ENCODE measurements at regions not wholly inside any gene's neighbourhood (a gene's known extent, or its start where the extent isn't known, plus 50 kb on each side); places are given as distances from the start of the nearest gene placed in this dataset.

- Histone ChIP-seq H3K27me3 (ENCODE audit: control insufficient read depth, insufficient read depth, low read length) (no peaks in the 10 kb centered on the region), H3K4me1 (ENCODE audit: control insufficient read depth, insufficient read depth, low read length) (no peaks in the 10 kb centered on the region), H3K36me3 (ENCODE audit: control insufficient read depth, insufficient read depth, low read length) (no peaks in the 10 kb centered on the region), H3K27ac (ENCODE audit: low read length) (no peak overlapping the region), H3K9me3 (ENCODE audit: control insufficient read depth, insufficient read depth, low read depth, low read length) (no peaks in the 10 kb centered on the region), H3K4me3 (ENCODE audit: low read depth in 2 of 2, low read length in 2 of 2) (no peak overlapping the region)
- TF ChIP-seq SIN3A (IDR thresholded peaks at IDR 0.05; ENCODE audit: borderline replicate concordance, insufficient read depth, low read depth, low read length) (no peak), TCF7L2 (IDR thresholded peaks at IDR 0.05; ENCODE audit: low read depth, low read length) (no peak), REST (IDR thresholded peaks at IDR 0.05; ENCODE audit: insufficient read depth in 1 of 2, low read depth in 2 of 2, low read length in 1 of 2) (no peak), POLR2AphosphoS5 (IDR thresholded peaks at IDR 0.05; ENCODE audit: low read depth, low read length) (no peak), CTCF (IDR thresholded peaks at IDR 0.05) (no peak)
- intact Hi-C loops (cut with micrococcal nuclease; ENCODE audit: unreplicated experiment): no loop called here
- DNase-seq (ENCODE audit: low read depth, low spot score) (no peak), ATAC-seq (no peak)
- ChIA-PET POLR2A (interaction anchor here (0.6 kb wide), 1 partner anchor 409 kb away, joined by 3 read pairs; no protein-coding TSS in a partner anchor), CTCF (no interaction called here)
- BruUV-seq (replicated peaks): no TSS peak
- in situ Hi-C loops (cut with HindIII; ENCODE audit: low pct_unique_long_range_greater_than_20kb, low sequenced_read_pairs): no loop called here
These were observed 354.4 kb downstream of the BRINP2 start for GRCh38 chr1:177525176-177525575.

- no peak overlapping the region for H3K27ac ChIP-seq (ENCODE audit: low read length)
- intact Hi-C loops (cut with micrococcal nuclease; ENCODE audit: unreplicated experiment): no loop called here
- POLR2A ChIA-PET: no interaction called here
- H3K4me1 ChIP-seq (ENCODE audit: control insufficient read depth, insufficient read depth, low read length): no peaks in the 10 kb centered on the region
- no peaks in the 10 kb centered on the region for H3K9me3 ChIP-seq (ENCODE audit: control insufficient read depth, insufficient read depth, low read depth, low read length)
- DNase-seq (ENCODE audit: low read depth, low spot score) (no peak), ATAC-seq (no peak)
- no peaks in the 10 kb centered on the region for H3K36me3 ChIP-seq (ENCODE audit: control insufficient read depth, insufficient read depth, low read length)
- in situ Hi-C loops (cut with HindIII; ENCODE audit: low pct_unique_long_range_greater_than_20kb, low sequenced_read_pairs): no loop called here
- no peak overlapping the region for H3K4me3 ChIP-seq (ENCODE audit: low read depth in 2 of 2, low read length in 2 of 2)
- CTCF ChIA-PET: interaction anchor here (0.6 kb wide), 1 partner anchor 10 kb away, joined by 3 read pairs; no protein-coding TSS in a partner anchor
- no TSS peak for BruUV-seq (replicated peaks)
- no peak for TF ChIP-seq CTCF (IDR thresholded peaks at IDR 0.05)
- TF ChIP-seq POLR2AphosphoS5 (IDR thresholded peaks at IDR 0.05; ENCODE audit: low read depth, low read length): no peak
- TF ChIP-seq REST (IDR thresholded peaks at IDR 0.05; ENCODE audit: insufficient read depth in 1 of 2, low read depth in 2 of 2, low read length in 1 of 2): no peak
- TF ChIP-seq TCF7L2 (IDR thresholded peaks at IDR 0.05; ENCODE audit: low read depth, low read length): no peak
- TF ChIP-seq SIN3A (IDR thresholded peaks at IDR 0.05; ENCODE audit: borderline replicate concordance, insufficient read depth, low read depth, low read length): no peak
- no peaks in the 10 kb centered on the region for H3K27me3 ChIP-seq (ENCODE audit: control insufficient read depth, insufficient read depth, low read length)
These were observed 346.8 kb downstream of the BRINP2 start for GRCh38 chr1:177517546-177517945.

Data from Panc1 (cell line).